BJ (cell line): ENCODE measurements at regions not wholly inside any gene's neighbourhood (a gene's known extent, or its start where the extent isn't known, plus 50 kb on each side); places are given as distances from the start of the nearest gene placed in this dataset.
A peak's percentile ranks its signal among the peaks of the same experiment; 100 is the strongest.

Experiments used
- CTCF ChIA-PET: fragments of 350-600 bp; formaldehyde crosslinking; extraction: SDS; loops from one replicate; lab custom pipeline; 2021; ENCODE audit warnings: antibody characterized with exemption, inconsistent platforms; lab: Yijun Ruan, JAX
- POLR2A ChIA-PET: fragments of 300-600 bp; sonication (Branson Sonifier 250); formaldehyde crosslinking; extraction: SDS; loops from one replicate; lab custom pipeline; 2021; ENCODE audit warnings: antibody characterized with exemption; lab: Charles Lee
- DNase-seq: peaks from one replicate; pipeline ENCODE4 v3.0.0-alpha.2; 2011; ENCODE audit warnings: low read depth
- H3K27me3 ChIP-seq: 2 replicates; pipeline ENCODE4 v1.6.0; 2011; ENCODE audit warnings: low read length; ENCODE audit not compliant: control insufficient read depth, insufficient read depth
- H3K36me3 ChIP-seq: 2 replicates; pipeline ENCODE4 v1.5.1; 2011; ENCODE audit warnings: low read length; ENCODE audit not compliant: control insufficient read depth, insufficient read depth
- H3K4me3 ChIP-seq: 2 replicates; pipeline ENCODE4 v1.5.1; 2011; ENCODE audit warnings: low read depth, mild to moderate bottlenecking, control low read depth, low read length
- TF ChIP-seq, protein P1 (sequence below): IDR thresholded peaks from 2 replicates; pipeline ENCODE4 v1.5.1; 2011; ENCODE audit warnings: low read depth, mild to moderate bottlenecking, control low read depth, inconsistent platforms, low read length, moderate library complexity; ENCODE audit not compliant: insufficient read depth

DNA sequence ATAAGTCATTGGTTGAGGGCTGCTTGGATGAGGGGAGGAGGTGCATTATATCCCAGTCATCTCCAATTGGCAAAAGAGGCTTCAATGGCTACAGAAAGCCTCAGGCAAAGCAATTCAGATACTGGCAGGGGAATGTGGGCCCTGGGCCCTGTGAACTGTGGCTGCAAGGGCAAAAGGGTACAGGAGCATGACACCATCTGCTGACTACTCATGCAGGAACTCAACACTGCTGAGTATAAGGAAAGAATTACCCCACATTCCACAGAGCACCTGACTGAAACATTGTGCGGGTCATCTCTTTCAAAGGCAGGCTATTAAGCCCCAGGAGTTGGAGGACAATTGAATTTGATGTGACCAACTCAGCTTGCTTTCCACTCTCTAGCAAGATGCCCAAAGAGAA is 92.1 kb upstream of the SPTLC3 start:
- Histone ChIP-seq H3K27me3 (no peaks in the 10 kb centered on the region), H3K36me3 (no peaks in the 10 kb centered on the region), H3K4me3 (no peak overlapping the region)
- DNase-seq, result no peak
- CTCF ChIA-PET, result interaction anchor here (1.1 kb wide), 1 partner anchor 9 kb away, joined by 8 read pairs; no protein-coding TSS in a partner anchor
- POLR2A ChIA-PET, result interaction anchor here (0.9 kb wide), 1 partner anchor 12 kb away, joined by 3 read pairs; no protein-coding TSS in a partner anchor
- TF ChIP-seq, protein P1, sequence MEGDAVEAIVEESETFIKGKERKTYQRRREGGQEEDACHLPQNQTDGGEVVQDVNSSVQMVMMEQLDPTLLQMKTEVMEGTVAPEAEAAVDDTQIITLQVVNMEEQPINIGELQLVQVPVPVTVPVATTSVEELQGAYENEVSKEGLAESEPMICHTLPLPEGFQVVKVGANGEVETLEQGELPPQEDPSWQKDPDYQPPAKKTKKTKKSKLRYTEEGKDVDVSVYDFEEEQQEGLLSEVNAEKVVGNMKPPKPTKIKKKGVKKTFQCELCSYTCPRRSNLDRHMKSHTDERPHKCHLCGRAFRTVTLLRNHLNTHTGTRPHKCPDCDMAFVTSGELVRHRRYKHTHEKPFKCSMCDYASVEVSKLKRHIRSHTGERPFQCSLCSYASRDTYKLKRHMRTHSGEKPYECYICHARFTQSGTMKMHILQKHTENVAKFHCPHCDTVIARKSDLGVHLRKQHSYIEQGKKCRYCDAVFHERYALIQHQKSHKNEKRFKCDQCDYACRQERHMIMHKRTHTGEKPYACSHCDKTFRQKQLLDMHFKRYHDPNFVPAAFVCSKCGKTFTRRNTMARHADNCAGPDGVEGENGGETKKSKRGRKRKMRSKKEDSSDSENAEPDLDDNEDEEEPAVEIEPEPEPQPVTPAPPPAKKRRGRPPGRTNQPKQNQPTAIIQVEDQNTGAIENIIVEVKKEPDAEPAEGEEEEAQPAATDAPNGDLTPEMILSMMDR, result no peak

DNA sequence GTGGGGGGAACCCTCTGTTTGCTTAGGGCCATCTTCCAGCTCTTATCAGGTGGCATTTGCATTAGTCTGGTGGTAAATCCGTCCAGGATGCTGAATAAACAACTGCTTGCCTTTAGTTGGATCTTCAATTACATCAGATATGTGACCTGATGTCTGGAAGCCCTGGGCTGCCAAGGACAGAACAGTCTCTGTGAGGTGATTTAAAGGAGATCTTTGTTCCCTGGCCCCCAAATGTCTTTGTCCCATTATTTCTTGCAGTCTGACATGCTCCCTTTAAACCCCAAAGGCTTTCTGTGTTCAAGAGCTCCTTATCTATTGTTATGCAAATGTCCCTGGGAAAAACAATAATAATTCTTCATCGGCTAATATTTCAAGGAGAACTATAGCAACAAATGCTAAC is 84.6 kb upstream of the SPTLC3 start:
- Histone ChIP-seq H3K4me3 (no peak overlapping the region), H3K27me3 (peaks cover 3% of the 10 kb centered on the region), H3K36me3 (no peaks in the 10 kb centered on the region)
- DNase-seq, result no peak
- TF ChIP-seq, protein P1, result no peak
- ChIA-PET POLR2A (no interaction called here), CTCF (interaction anchor here (0.7 to 5.5 kb wide), 9 partner anchors 9 to 180 kb away, joined by 3 to 48 read pairs (median 5); no protein-coding TSS in a partner anchor)

DNA sequence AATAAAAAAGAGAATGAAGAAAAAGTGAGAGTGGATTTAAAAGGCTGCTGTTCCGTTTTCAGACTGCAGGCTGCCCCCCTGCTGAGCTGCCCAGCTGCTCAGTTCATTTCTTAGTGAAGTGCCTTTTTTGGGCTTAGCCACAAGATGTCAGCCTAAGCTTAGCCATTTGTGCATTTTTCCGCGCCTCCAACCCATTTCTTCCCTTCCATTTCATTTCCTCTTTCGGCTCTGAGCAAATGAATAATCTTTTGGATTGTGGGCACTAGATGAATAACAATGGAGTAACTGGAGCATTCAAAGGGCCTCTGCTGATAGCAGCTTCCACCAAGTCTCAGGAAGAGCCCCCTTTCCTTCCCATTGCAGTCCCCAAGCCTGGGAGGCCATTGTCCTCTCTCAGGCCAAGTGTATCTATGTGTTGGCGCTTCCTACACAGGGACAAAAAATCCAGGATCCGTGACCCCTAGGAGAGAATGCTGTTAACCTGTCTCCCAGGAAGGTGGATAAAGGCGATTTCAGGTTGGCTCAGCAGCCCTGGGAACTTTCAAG is 83.5 kb upstream of the SPTLC3 start:
- DNase-seq, result no peak
- Histone ChIP-seq H3K4me3 (no peak overlapping the region), H3K27me3 (peaks cover 3% of the 10 kb centered on the region), H3K36me3 (no peaks in the 10 kb centered on the region)
- ChIA-PET CTCF (interaction anchor here (0.8 to 5.5 kb wide), 20 partner anchors 8 to 377 kb away, joined by 3 to 48 read pairs (median 4); no protein-coding TSS in a partner anchor), POLR2A (no interaction called here)
- TF ChIP-seq, protein P1, result peak; percentile 87

DNA sequence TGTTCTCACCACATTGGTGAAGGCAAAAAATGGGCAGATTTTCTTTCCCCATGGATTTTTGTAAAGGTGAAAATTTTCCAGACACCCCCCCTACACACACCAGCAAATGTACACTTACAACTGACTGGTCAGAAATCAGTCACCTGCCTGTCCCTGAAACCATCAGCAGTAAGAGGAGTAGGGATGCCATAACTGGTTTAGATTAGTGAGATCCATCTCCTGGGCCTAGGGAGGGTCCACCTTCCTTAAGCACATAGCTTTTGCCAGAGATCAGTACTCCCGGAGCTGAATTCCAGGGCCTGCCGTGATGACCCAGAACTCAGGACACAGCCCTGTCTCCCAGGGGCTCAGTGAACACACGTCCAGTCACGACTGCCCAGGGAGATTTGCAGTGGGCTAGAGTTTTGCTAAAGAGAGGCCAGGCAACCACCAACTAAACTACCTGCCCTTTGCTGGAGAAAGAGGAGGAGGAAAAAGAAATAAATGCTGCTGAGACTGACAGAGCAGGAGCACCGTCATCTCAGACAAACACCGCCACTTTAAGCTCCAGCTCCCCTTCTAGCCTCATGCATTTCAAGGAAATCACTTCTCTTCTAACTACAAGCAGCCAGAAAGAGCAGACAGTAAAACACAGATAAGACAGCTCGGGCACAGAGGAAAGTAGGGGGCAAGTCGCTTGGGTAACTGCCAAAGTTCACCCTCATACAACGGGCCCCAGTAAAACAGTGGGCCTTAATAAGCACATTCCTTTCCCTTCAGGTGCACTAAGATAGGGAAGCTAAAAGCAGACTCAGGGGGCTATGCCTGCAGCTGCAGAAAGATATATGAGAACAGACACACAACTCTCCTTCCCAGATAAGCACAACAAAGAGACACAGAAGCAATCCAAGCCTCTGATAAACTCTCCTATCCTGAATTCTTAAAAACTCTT is 82.6 kb upstream of the SPTLC3 start:
- CTCF ChIA-PET, result interaction anchor here (0.8 to 5.5 kb wide), 17 partner anchors 7 to 376 kb away, joined by 3 to 48 read pairs (median 4); no protein-coding TSS in a partner anchor
- H3K4me3 ChIP-seq, result no peak overlapping the region
- peaks cover 3% of the 10 kb centered on the region for H3K27me3 ChIP-seq
- no peak for DNase-seq
- H3K36me3 ChIP-seq, result no peaks in the 10 kb centered on the region
- POLR2A ChIA-PET, result no interaction called here
- TF ChIP-seq, protein P1, result no peak

DNA sequence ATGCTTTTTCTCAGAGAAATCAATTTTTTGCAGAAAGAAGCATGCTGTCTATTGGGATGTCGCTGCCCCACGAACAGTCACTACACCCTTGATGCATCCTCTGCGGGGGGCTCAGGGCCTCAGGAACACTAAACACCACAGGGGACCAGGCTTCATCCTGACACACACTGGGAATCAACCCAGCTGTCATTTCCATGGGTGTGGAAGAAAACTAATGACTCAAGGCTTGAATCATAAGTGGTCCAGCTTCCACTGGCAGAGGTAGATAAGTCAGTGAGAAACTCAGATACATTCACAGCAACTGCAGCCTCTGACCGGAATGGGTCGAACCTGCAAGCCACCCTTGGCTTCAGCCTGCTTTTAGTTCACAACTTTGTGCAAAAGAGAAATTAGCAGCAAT is 81.3 kb upstream of the SPTLC3 start:
- TF ChIP-seq, protein P1, result no peak
- H3K36me3 ChIP-seq, result no peaks in the 10 kb centered on the region
- H3K27me3 ChIP-seq, result peaks cover 3% of the 10 kb centered on the region
- no peak for DNase-seq
- CTCF ChIA-PET, result interaction anchor here (1.2 to 5.5 kb wide), 2 partner anchors 40 to 181 kb away, joined by 4 to 48 read pairs; no protein-coding TSS in a partner anchor
- POLR2A ChIA-PET, result no interaction called here
- no peak overlapping the region for H3K4me3 ChIP-seq
